Esophagus muscularis mucosa (tissue), 3 donors: ENCODE measurements at regions not wholly inside any gene's neighbourhood (a gene's known extent, or its start where the extent isn't known, plus 50 kb on each side); places are given as distances from the start of the nearest gene placed in this dataset.

Source experiments
- EP300 ChIP-seq: sonication (generic); formaldehyde crosslinking; IDR thresholded peaks from one replicate; pipeline ENCODE4 v1.6.1; 2017; ENCODE audit warnings: antibody characterized with exemption
- TF ChIP-seq, protein P1 (sequence below), 3 experiments: fragments of 200-600 bp in 2 of 3; fragments of 450-650 bp in 1 of 3; sonication (generic) in 2 of 3; IDR thresholded peaks; one replicate each; pipeline ENCODE4 v1.5.1; 2017 to 2019; ENCODE audit warnings: antibody characterized with exemption in 3 of 3, mild to moderate bottlenecking in 2 of 3, moderate library complexity in 1 of 3

DNA sequence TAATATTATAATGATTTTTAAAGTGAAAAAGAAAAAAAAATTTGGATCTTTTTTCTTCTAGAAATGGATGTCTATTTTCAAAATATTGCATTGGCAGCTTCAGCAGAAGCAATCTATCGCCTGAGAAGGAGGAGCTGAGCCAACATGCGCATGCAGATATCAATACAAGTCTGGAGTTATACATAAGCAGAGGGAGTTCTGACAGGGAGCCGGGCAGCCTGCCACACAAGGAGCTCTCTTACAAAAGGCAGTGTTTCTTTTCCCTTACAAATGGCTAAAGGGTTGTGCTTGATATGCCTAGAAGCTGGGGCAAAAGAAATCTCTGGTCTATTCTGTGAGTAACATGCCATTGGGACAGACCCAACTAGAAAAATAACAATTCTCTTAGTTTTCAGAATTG, 291.9 kb upstream of the TRIB2 start:
- TF ChIP-seq, protein P1, sequence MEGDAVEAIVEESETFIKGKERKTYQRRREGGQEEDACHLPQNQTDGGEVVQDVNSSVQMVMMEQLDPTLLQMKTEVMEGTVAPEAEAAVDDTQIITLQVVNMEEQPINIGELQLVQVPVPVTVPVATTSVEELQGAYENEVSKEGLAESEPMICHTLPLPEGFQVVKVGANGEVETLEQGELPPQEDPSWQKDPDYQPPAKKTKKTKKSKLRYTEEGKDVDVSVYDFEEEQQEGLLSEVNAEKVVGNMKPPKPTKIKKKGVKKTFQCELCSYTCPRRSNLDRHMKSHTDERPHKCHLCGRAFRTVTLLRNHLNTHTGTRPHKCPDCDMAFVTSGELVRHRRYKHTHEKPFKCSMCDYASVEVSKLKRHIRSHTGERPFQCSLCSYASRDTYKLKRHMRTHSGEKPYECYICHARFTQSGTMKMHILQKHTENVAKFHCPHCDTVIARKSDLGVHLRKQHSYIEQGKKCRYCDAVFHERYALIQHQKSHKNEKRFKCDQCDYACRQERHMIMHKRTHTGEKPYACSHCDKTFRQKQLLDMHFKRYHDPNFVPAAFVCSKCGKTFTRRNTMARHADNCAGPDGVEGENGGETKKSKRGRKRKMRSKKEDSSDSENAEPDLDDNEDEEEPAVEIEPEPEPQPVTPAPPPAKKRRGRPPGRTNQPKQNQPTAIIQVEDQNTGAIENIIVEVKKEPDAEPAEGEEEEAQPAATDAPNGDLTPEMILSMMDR (IDR thresholded peaks at IDR 0.05), result no peak
- TF ChIP-seq EP300, result no peak
